ENCODE measurements at regions not wholly inside any gene's neighbourhood (a gene's known extent, or its start where the extent isn't known, plus 50 kb on each side); places are given as distances from the start of the nearest gene placed in this dataset.

DNA sequence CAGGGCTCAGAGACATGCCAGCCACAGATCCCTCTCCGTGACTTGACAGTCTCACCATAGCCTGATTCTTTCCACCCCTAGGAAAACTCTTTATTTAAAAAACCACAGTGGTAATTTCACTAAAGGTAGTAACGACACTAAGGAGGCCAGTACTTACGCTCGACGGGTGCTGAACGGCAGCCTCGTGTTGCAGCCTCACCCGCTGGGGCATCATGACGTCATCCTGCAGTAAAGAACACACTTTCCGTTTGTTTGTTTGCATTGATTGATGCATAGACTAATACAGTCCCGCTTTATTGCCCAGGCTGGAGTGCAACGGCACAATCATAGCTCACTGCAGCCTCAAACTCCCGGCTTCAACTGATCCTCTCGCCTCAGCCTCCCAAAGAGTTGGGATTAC is 65.1 kb upstream of the METRNL start:
- TF ChIP-seq, protein P1, sequence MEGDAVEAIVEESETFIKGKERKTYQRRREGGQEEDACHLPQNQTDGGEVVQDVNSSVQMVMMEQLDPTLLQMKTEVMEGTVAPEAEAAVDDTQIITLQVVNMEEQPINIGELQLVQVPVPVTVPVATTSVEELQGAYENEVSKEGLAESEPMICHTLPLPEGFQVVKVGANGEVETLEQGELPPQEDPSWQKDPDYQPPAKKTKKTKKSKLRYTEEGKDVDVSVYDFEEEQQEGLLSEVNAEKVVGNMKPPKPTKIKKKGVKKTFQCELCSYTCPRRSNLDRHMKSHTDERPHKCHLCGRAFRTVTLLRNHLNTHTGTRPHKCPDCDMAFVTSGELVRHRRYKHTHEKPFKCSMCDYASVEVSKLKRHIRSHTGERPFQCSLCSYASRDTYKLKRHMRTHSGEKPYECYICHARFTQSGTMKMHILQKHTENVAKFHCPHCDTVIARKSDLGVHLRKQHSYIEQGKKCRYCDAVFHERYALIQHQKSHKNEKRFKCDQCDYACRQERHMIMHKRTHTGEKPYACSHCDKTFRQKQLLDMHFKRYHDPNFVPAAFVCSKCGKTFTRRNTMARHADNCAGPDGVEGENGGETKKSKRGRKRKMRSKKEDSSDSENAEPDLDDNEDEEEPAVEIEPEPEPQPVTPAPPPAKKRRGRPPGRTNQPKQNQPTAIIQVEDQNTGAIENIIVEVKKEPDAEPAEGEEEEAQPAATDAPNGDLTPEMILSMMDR (IDR thresholded peaks at IDR 0.05): no peak
- no peak for TF ChIP-seq POLR2A (IDR thresholded peaks at IDR 0.05)
